ENCODE measurements at regions not wholly inside any gene's neighbourhood (a gene's known extent, or its start where the extent isn't known, plus 50 kb on each side); places are given as distances from the start of the nearest gene placed in this dataset.
"Not testable (repeated sequence)": the region's sequence is repeated elsewhere in the genome, so short reads cannot be mapped to it uniquely, and the experiment has no call there.

DNA sequence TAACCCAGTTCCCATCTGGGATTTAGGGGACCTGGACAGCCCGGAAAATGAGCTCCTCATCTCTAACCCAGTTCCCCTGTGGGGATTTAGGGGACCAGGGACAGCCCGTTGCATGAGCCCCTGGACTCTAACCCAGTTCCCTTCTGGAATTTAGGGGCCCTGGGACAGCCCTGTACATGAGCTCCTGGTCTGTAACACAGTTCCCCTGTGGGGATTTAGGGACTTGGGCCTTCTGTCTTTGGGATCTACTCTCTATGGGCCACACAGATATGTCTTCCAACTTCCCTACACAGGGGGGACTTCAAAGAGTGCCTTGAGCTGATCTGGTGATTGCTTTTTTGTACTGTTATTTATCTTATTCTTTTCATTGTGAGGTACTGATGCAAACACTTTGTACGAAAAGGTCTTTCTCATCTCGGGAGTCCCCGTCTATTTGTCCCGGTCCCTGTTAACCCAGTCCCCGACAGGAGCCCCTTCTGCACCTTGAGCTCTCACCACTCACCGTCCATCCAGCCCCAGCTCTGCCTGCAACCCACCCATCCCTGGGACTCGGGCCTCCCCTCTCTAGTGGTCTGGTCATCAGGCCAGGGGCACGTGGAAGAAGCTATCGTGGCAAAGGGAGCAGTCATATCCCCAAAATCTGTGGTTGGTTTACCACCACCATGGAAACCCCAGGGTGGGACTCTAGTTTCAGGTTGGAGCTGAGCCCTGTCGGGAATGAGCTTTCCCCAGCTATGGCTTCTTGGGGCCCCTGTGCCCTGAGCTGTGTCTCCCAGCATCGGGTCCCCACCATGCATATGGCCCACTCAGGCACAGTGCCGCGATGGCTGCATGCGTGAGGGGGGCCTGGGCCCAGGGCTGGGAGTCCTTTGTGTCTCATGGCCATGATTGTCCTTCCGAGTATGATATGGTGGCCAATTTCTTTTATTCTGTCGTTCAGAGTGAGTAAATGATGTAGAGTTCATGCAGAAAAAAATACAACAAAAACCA, 270.4 kb upstream of the PLCXD1 start:
- not testable (repeated sequence) for ATAC-seq (ENCODE audit: insufficient number of reproducible peaks, low FRiP score, low read depth)

GRCh38 chrX:13821-14443, 267.2 kb upstream of the PLCXD1 start:
- not testable (repeated sequence) for DNase-seq (ENCODE audit: low spot score); H3K27ac ChIP-seq; H3K36me3 ChIP-seq; H3K9me3 ChIP-seq; H3K27me3 ChIP-seq (replicated peaks; ENCODE audit: insufficient read depth); H3K4me3 ChIP-seq; ATAC-seq (ENCODE audit: insufficient number of reproducible peaks, low FRiP score, low read depth); H3K4me1 ChIP-seq (ENCODE audit: control insufficient read depth in 1 of 2, low read depth in 2 of 2)

More for the DNA sequence above, 270.4 kb upstream of the PLCXD1 start:
- not testable (repeated sequence) for H3K27ac ChIP-seq; H3K36me3 ChIP-seq; DNase-seq (ENCODE audit: low spot score); H3K4me3 ChIP-seq; H3K4me1 ChIP-seq (ENCODE audit: control insufficient read depth in 1 of 2, low read depth in 2 of 2); H3K9me3 ChIP-seq; H3K27me3 ChIP-seq (replicated peaks; ENCODE audit: insufficient read depth)

GRCh38 chrX:14452-14851, 266.7 kb upstream of the PLCXD1 start:
- not testable (repeated sequence) for DNase-seq (ENCODE audit: low spot score); H3K27me3 ChIP-seq (replicated peaks; ENCODE audit: insufficient read depth); H3K27ac ChIP-seq; H3K36me3 ChIP-seq; H3K4me3 ChIP-seq; H3K9me3 ChIP-seq; H3K4me1 ChIP-seq (ENCODE audit: control insufficient read depth in 1 of 2, low read depth in 2 of 2); ATAC-seq (ENCODE audit: insufficient number of reproducible peaks, low FRiP score, low read depth)

DNA sequence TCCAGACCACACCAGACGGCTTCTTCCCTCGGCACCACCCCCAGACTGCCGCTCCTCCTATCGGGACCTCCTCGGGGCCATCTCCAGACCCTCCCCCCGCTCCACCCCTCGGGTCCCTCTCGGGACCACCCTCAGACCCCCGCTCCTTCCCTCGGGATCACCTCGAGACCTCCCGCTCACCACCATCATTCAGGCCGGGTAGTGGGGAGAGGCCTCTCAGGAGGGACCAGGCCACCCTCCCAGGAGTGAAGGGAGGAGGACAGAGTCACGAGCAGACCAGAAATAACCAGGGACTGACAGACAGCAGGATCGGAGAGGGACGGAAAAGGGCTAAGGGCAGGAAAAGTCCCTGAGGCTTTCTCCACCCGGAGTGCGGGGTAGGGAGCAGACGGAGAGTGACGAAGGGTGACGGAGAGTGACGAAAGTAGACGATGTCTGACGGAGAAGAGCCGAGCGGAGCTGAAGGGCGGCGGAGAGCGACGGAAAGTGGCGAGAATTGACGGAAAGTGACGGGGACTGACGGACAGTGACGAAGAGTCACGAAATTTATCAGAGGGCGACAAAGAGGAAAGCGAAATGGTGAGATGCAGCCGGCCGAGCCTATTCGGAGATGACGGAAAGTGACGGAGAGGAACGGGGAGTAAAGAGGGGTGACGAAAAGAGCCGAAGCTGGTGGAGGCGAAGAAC, 262.3 kb upstream of the PLCXD1 start:
- not testable (repeated sequence) for H3K4me3 ChIP-seq; H3K9me3 ChIP-seq; H3K36me3 ChIP-seq; H3K4me1 ChIP-seq (ENCODE audit: control insufficient read depth in 1 of 2, low read depth in 2 of 2); H3K27me3 ChIP-seq (replicated peaks; ENCODE audit: insufficient read depth); ATAC-seq (ENCODE audit: insufficient number of reproducible peaks, low FRiP score, low read depth); H3K27ac ChIP-seq
- peak; percentile 17 for DNase-seq (ENCODE audit: low spot score)

DNA sequence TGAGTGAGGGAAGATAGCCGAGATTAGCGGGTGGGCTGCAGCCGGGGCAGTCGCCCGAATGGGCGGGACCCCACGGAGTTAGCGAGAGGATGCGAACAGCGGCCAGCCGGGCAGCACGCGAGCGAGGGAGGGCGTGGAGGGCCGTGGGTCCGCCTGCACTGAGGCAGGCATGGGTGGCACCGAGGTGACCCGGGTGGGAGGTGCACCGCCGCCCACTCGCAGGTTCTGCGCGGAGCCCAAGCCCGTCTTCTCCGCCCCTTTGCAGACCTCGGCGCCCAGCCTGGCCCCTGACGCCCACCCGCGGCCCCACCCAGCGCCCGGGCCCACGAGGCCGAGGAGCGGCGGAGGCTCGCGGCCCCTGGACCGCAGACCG, 261.7 kb upstream of the PLCXD1 start:
- not testable (repeated sequence) for H3K36me3 ChIP-seq; H3K4me1 ChIP-seq (ENCODE audit: control insufficient read depth in 1 of 2, low read depth in 2 of 2); DNase-seq (ENCODE audit: low spot score); ATAC-seq (ENCODE audit: insufficient number of reproducible peaks, low FRiP score, low read depth); H3K27ac ChIP-seq; H3K27me3 ChIP-seq (replicated peaks; ENCODE audit: insufficient read depth); H3K9me3 ChIP-seq
- peak overlapping the region; percentile 47 for H3K4me3 ChIP-seq

DNA sequence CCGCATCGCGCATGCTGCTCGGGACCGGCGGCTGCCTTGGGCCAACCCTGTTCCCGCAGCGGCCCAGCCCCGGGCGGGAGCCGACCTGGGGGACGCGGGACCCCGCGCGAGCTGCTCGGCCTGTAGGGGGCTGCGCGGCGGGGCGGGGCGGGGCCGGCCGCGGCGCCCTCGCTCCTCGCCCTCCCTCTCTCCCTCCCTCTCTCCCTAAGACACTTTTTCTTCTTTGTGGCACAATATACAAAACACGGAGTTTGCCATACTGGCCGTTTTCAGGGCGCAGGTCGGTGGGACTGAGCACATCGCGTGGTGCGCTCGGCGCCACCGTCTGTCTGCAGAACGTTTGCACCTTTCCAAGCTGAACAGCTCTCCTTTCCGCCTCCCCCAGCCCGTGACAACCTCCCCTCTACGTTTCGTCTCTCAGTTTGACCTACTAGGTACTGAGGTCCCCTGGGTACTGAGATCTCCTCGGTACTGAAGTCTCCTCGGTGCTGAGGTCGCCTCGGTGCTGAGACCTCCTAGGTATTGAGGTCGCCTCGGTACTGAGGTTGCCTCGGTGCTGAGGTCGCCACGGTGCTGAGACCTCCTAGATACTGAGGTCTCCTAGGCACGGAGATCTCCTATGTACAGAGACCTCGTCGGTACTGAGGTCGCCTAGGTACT, 261.1 kb upstream of the PLCXD1 start:
- Histone ChIP-seq H3K4me3 (peak overlapping the region; percentile 47), H3K27me3 (replicated peaks; ENCODE audit: insufficient read depth) (no peaks in the 10 kb centered on the region), H3K36me3 (no peaks in the 10 kb centered on the region), H3K9me3 (no peaks in the 10 kb centered on the region), H3K27ac (no peak overlapping the region), H3K4me1 (ENCODE audit: control insufficient read depth in 1 of 2, low read depth in 2 of 2) (peaks cover 0 to 5% of the 10 kb centered on the region in 2 donors)
- no peak for DNase-seq (ENCODE audit: low spot score)
- TF ChIP-seq, protein P1, sequence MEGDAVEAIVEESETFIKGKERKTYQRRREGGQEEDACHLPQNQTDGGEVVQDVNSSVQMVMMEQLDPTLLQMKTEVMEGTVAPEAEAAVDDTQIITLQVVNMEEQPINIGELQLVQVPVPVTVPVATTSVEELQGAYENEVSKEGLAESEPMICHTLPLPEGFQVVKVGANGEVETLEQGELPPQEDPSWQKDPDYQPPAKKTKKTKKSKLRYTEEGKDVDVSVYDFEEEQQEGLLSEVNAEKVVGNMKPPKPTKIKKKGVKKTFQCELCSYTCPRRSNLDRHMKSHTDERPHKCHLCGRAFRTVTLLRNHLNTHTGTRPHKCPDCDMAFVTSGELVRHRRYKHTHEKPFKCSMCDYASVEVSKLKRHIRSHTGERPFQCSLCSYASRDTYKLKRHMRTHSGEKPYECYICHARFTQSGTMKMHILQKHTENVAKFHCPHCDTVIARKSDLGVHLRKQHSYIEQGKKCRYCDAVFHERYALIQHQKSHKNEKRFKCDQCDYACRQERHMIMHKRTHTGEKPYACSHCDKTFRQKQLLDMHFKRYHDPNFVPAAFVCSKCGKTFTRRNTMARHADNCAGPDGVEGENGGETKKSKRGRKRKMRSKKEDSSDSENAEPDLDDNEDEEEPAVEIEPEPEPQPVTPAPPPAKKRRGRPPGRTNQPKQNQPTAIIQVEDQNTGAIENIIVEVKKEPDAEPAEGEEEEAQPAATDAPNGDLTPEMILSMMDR (IDR thresholded peaks at IDR 0.05), result no peak
- ATAC-seq (ENCODE audit: insufficient number of reproducible peaks, low FRiP score, low read depth), result no peak

GRCh38 chrX:24139-24538, 257.0 kb upstream of the PLCXD1 start:
- ATAC-seq (ENCODE audit: insufficient number of reproducible peaks, low FRiP score, low read depth); H3K4me1 ChIP-seq (ENCODE audit: control insufficient read depth in 1 of 2, low read depth in 2 of 2); H3K9me3 ChIP-seq: not testable (repeated sequence)

More at GRCh38 chrX:24139-24538, 257.0 kb upstream of the PLCXD1 start:
- H3K36me3 ChIP-seq; DNase-seq (ENCODE audit: low spot score); H3K27me3 ChIP-seq (replicated peaks; ENCODE audit: insufficient read depth); H3K4me3 ChIP-seq; H3K27ac ChIP-seq: not testable (repeated sequence)

All from thoracic aorta (tissue), 2 donors.